ENCODE measurements at regions not wholly inside any gene's neighbourhood (a gene's known extent, or its start where the extent isn't known, plus 50 kb on each side); places are given as distances from the start of the nearest gene placed in this dataset.

- 87 to 90% methylated on average over 1 to 7 of the region's 7 CpGs for WGBS, 2 donors
- peaks cover 15 to 30% of the 10 kb centered on the region in 2 donors for H3K4me1 ChIP-seq
- no peaks in the 10 kb centered on the region for H3K9me3 ChIP-seq
- DNase-seq: no peak
- H3K4me3 ChIP-seq (replicated peaks in 1 of 3): no peak overlapping the region
- H3K36me3 ChIP-seq: no peaks in the 10 kb centered on the region
- TF ChIP-seq CTCF (IDR thresholded peaks at IDR 0.05): no peak
- no peaks in the 10 kb centered on the region for H3K27me3 ChIP-seq
- H3K27ac ChIP-seq: peak overlapping the region; percentile 61 to 91 (median 79)
- intact Hi-C loops (cut with DNase I): no loop called here
Observed at GRCh38 chr6:106732376-106732940, 103.1 kb downstream of the QRSL1 start.

- peak overlapping the region; percentile 61 to 91 (median 79) for H3K27ac ChIP-seq
- H3K9me3 ChIP-seq: no peaks in the 10 kb centered on the region
- intact Hi-C loops (cut with DNase I): no loop called here
- H3K4me1 ChIP-seq: peaks cover 10 to 23% of the 10 kb centered on the region in 2 donors
- DNase-seq: no peak
- 89 to 100% methylated on average over 1 of the region's 1 CpG for WGBS, 2 donors
- TF ChIP-seq POLR2A (IDR thresholded peaks at IDR 0.05) (no peak), CTCF (IDR thresholded peaks at IDR 0.05) (no peak)
- no peaks in the 10 kb centered on the region for H3K27me3 ChIP-seq
- no peak overlapping the region for H3K4me3 ChIP-seq (replicated peaks in 1 of 3)
- H3K36me3 ChIP-seq: no peaks in the 10 kb centered on the region
Observed at GRCh38 chr6:106731843-106732160, 102.4 kb downstream of the QRSL1 start.

GRCh38 chr6:106731144-106731842, 101.9 kb downstream of the QRSL1 start:
- no peak for TF ChIP-seq CTCF (IDR thresholded peaks at IDR 0.05)
- TF ChIP-seq POLR2A (IDR thresholded peaks at IDR 0.05): no peak
- intact Hi-C loops (cut with DNase I): no loop called here
- peak overlapping the region; percentile 61 to 91 (median 79) for H3K27ac ChIP-seq

GRCh38 chr6:106730718-106731117, 101.3 kb downstream of the QRSL1 start:
- H3K27me3 ChIP-seq: no peaks in the 10 kb centered on the region
- no peaks in the 10 kb centered on the region for H3K9me3 ChIP-seq
- H3K36me3 ChIP-seq: no peaks in the 10 kb centered on the region
- no peak overlapping the region for H3K4me3 ChIP-seq (replicated peaks in 1 of 3)
- DNase-seq: peak; percentile 56 to 74
- TF ChIP-seq CTCF (IDR thresholded peaks at IDR 0.05) (no peak), POLR2A (IDR thresholded peaks at IDR 0.05) (no peak)
- intact Hi-C loops (cut with DNase I): no loop called here
- peak overlapping the region; percentile 79 to 91 (median 82) for H3K27ac ChIP-seq
- H3K4me1 ChIP-seq: peaks cover 8 to 17% of the 10 kb centered on the region in 2 donors
- 30 to 31% methylated on average over 6 of the region's 6 CpGs for WGBS, 2 donors

More at GRCh38 chr6:106731144-106731842, 101.9 kb downstream of the QRSL1 start:
- 60 to 66% methylated on average over 6 of the region's 6 CpGs for WGBS, 2 donors
- H3K4me1 ChIP-seq: peaks cover 8 to 18% of the 10 kb centered on the region in 2 donors
- no peak overlapping the region for H3K4me3 ChIP-seq (replicated peaks in 1 of 3)
- no peaks in the 10 kb centered on the region for H3K36me3 ChIP-seq
- no peaks in the 10 kb centered on the region for H3K9me3 ChIP-seq
- peak; percentile 22 to 55 for DNase-seq
- no peaks in the 10 kb centered on the region for H3K27me3 ChIP-seq

- no peak for DNase-seq
- WGBS, 2 donors: 94 to 95% methylated on average over 1 of the region's 1 CpG
- Histone ChIP-seq H3K4me1 (peaks cover 8 to 17% of the 10 kb centered on the region in 2 donors), H3K9me3 (no peaks in the 10 kb centered on the region), H3K4me3 (replicated peaks in 1 of 3) (no peak overlapping the region), H3K27ac (peak overlapping the region; percentile 79 to 91 (median 82)), H3K27me3 (no peaks in the 10 kb centered on the region), H3K36me3 (no peaks in the 10 kb centered on the region)
- no peak for TF ChIP-seq POLR2A (IDR thresholded peaks at IDR 0.05)
- TF ChIP-seq CTCF (IDR thresholded peaks at IDR 0.05): no peak
- intact Hi-C loops (cut with DNase I): no loop called here
Observed at GRCh38 chr6:106730264-106730663, 100.9 kb downstream of the QRSL1 start.

Data from thyroid gland (tissue), 4 donors.